Natural killer cell (primary cell): ENCODE measurements at regions not wholly inside any gene's neighbourhood (a gene's known extent, or its start where the extent isn't known, plus 50 kb on each side); places are given as distances from the start of the nearest gene placed in this dataset.

Experiments
- ATAC-seq, 3 donors: fragments of 150-1000 bp in 2 of 3; fragments of 200-7000 bp in 1 of 3; cut with Tn5 transposase; 1 replicate in 1 of 3; 2 replicates in 2 of 3; pipeline ENCODE4 v1.10.0; 2021; ENCODE audit warnings: mild to moderate bottlenecking in 2 of 3, moderate library complexity in 2 of 3
- DNase-seq, 2 donors: peaks; one replicate each; pipeline versions ENCODE4 v3.0.0 to v3.0.0-alpha.2; 2013 to 2021; ENCODE audit warnings: mixed read lengths in 1 of 2
- H3K27ac ChIP-seq: one replicate; pipeline ENCODE4 v1.5.1; 2013; ENCODE audit warnings: mild to moderate bottlenecking, low read length
- H3K27me3 ChIP-seq: one replicate; pipeline ENCODE4 v1.6.1; 2013; ENCODE audit warnings: low read length; ENCODE audit not compliant: control insufficient read depth, insufficient read depth
- H3K36me3 ChIP-seq: one replicate; pipeline ENCODE4 v1.6.1; 2013; ENCODE audit warnings: low read length; ENCODE audit not compliant: control insufficient read depth, insufficient read depth
- H3K4me1 ChIP-seq: one replicate; pipeline ENCODE4 v1.6.1; 2013; ENCODE audit warnings: low read length; ENCODE audit not compliant: control insufficient read depth, insufficient read depth
- H3K4me3 ChIP-seq: one replicate; pipeline ENCODE4 v1.5.1; 2013; ENCODE audit warnings: low read length
- H3K9me3 ChIP-seq: one replicate; pipeline ENCODE4 v1.6.1; 2013; ENCODE audit warnings: low read length; ENCODE audit not compliant: control insufficient read depth, insufficient read depth
- H3K27ac Mint-ChIP-seq, 2 donors: one replicate each; pipeline ENCODE4 v1.8.0; 2022; ENCODE audit warnings: mild to moderate bottlenecking in 2 of 2, mixed read lengths in 2 of 2, moderate library complexity in 1 of 2
- H3K27me3 Mint-ChIP-seq, 2 donors: one replicate each; pipeline ENCODE4 v1.8.0; 2022; ENCODE audit warnings: low read depth in 2 of 2, mixed read lengths in 2 of 2
- H3K36me3 Mint-ChIP-seq: one replicate; pipeline ENCODE4 v1.8.0; 2022; ENCODE audit warnings: mixed read lengths
- H3K4me1 Mint-ChIP-seq, 2 donors: one replicate each; pipeline ENCODE4 v1.8.0; 2022; ENCODE audit warnings: mixed read lengths in 2 of 2
- H3K4me3 Mint-ChIP-seq: one replicate; pipeline ENCODE4 v1.8.0; 2022; ENCODE audit warnings: mild to moderate bottlenecking, moderate library complexity, mixed read lengths
- H3K9me3 Mint-ChIP-seq, 2 donors: one replicate each; pipeline ENCODE4 v1.8.0; 2022; ENCODE audit warnings: mixed read lengths in 2 of 2
- CTCF ChIP-seq: fragments of 200-600 bp; IDR thresholded peaks from one replicate; pipeline ENCODE4 v1.8.0; 2022; ENCODE audit warnings: antibody characterized with exemption
- WGBS: methylation state at CpG from one replicate; pipeline ENCODE4 v1.1.7; 2013; ENCODE audit warnings: missing lambda C conversion rate; ENCODE audit not compliant: insufficient coverage; 5-methylcytosine and 5-hydroxymethylcytosine counted together
- intact Hi-C: fragments of 100-400 bp; cut with micrococcal nuclease; formaldehyde crosslinking; loops from one replicate; pipeline ENCODE4 v1.14.2; 2022

DNA sequence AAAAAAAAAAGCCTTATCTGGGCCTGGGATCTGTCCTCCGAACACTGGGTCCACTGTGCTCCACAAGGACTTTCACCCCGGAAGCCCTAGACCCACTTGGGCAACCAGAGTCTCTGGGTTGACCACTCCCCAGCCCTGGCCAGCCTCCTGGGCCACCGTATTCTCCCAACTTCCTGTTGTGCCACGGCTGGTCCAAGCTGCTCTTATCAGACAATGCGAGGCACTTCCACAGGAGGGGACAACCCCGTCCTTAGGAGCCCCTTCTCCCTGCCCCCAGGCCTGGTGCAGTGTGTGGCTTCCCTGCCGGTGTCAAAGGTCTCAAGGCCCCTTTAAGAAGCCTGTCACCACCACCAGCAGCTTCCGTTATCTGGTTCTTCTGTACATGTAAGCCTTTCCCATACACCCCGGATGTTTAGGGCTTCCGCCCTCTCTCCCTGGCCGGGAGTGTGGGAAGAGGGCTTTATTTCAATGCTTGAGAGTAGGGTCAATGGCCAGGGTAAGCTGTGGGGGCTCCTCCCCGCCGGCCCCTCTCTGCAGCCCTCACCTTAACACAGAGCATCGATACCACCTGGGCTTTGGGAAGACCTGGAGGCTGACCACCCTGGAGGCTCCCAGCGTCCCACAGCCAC is 313.0 kb downstream of the SEC14L1 start:
- Mint-ChIP-seq H3K36me3 (no peaks in the 10 kb centered on the region), H3K4me3 (peak overlapping the region; percentile 96), H3K4me1 (peaks cover 76 to 100% of the 10 kb centered on the region in 2 donors), H3K9me3 (no peaks in the 10 kb centered on the region), H3K27ac (peak overlapping the region; percentile 94), H3K27me3 (no peaks in the 10 kb centered on the region)
- DNase-seq: peak in 1 of 2 donors; percentile 80
- Histone ChIP-seq H3K4me1 (peaks cover 92% of the 10 kb centered on the region), H3K9me3 (no peaks in the 10 kb centered on the region), H3K36me3 (peaks cover 5% of the 10 kb centered on the region), H3K27me3 (no peaks in the 10 kb centered on the region), H3K27ac (peak overlapping the region; percentile 79), H3K4me3 (peak overlapping the region; percentile 74)
- no peak for TF ChIP-seq CTCF
- 10% methylated on average over 11 of the region's 15 CpGs for WGBS
- intact Hi-C loops: no loop called here
- peak; percentile 40 to 54 (median 47) for ATAC-seq

- Histone ChIP-seq H3K9me3 (no peaks in the 10 kb centered on the region), H3K4me3 (peak overlapping the region; percentile 74), H3K36me3 (peaks cover 5% of the 10 kb centered on the region), H3K27ac (peak overlapping the region; percentile 79), H3K27me3 (no peaks in the 10 kb centered on the region), H3K4me1 (peaks cover 92% of the 10 kb centered on the region)
- TF ChIP-seq CTCF: no peak
- Mint-ChIP-seq H3K27me3 (no peaks in the 10 kb centered on the region), H3K36me3 (no peaks in the 10 kb centered on the region), H3K4me1 (peaks cover 79 to 100% of the 10 kb centered on the region in 2 donors), H3K4me3 (peak overlapping the region; percentile 96), H3K9me3 (no peaks in the 10 kb centered on the region), H3K27ac (peak overlapping the region; percentile 94)
- intact Hi-C loops: no loop called here
- no peak for ATAC-seq
- no peak for DNase-seq
- WGBS: 34% methylated on average over 31 of the region's 31 CpGs
Measured at GRCh38 chr17:77454242-77455095, 313.7 kb downstream of the SEC14L1 start.

DNA sequence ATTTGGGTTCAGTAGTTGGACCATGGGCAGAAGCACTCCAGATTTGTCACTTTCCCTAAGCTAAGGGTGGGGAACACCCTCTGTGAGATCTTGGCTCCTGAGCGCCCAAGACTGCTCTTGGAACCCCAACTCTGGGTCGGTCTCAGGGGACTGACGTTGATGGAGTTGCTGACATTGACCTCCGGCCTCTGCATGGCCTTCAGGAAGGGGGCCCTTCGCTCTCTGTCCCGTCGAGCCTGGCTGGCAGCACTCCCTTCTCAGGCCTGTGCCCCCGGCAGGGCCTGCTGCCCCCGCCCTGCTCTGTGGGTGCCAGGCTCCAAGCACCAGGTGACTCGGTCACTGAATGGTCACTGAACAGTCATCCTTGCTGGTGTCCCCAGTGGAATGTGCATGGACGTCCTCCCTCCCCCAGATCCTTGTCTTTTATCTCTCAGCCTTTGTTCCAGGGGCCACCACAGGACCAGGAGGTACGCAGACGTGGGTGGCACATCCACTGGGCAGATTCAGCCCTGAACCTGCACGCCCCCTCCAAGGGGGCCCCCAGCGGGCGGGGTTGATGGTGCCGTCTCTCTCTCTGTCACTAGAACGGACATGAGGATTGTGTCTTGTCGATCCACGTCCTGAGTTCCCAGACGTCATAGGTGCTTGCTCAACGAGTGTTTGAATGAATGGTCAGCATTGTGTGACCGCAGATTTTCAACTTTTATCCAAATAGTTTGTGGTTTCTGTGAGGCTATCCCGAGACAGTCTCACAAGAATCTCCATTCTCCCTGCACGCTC is 314.5 kb downstream of the SEC14L1 start:
- H3K4me1 ChIP-seq: peaks cover 92% of the 10 kb centered on the region
- H3K27me3 ChIP-seq: no peaks in the 10 kb centered on the region
- peaks cover 85 to 100% of the 10 kb centered on the region in 2 donors for H3K4me1 Mint-ChIP-seq
- 64% methylated on average over 25 of the region's 25 CpGs for WGBS
- H3K27me3 Mint-ChIP-seq: no peaks in the 10 kb centered on the region
- H3K36me3 Mint-ChIP-seq: no peaks in the 10 kb centered on the region
- H3K4me3 ChIP-seq: peak overlapping the region; percentile 74
- H3K27ac Mint-ChIP-seq: peak overlapping the region; percentile 94
- ATAC-seq (no peak), DNase-seq (no peak)
- H3K9me3 Mint-ChIP-seq: no peaks in the 10 kb centered on the region
- peak overlapping the region; percentile 96 for H3K4me3 Mint-ChIP-seq
- peaks cover 5% of the 10 kb centered on the region for H3K36me3 ChIP-seq
- no peak for TF ChIP-seq CTCF
- intact Hi-C loops: no loop called here
- H3K27ac ChIP-seq: peak overlapping the region; percentile 48
- H3K9me3 ChIP-seq: no peaks in the 10 kb centered on the region
